Right lung (tissue), 2 donors: ENCODE measurements at regions not wholly inside any gene's neighbourhood (a gene's known extent, or its start where the extent isn't known, plus 50 kb on each side); places are given as distances from the start of the nearest gene placed in this dataset.
"Not testable (repeated sequence)": the region's sequence is repeated elsewhere in the genome, so short reads cannot be mapped to it uniquely, and the experiment has no call there.

ENCODE experiments used
- DNase-seq, 2 donors: peaks; one replicate each; pipeline ENCODE4 v3.0.0-alpha.2; 2013

DNA sequence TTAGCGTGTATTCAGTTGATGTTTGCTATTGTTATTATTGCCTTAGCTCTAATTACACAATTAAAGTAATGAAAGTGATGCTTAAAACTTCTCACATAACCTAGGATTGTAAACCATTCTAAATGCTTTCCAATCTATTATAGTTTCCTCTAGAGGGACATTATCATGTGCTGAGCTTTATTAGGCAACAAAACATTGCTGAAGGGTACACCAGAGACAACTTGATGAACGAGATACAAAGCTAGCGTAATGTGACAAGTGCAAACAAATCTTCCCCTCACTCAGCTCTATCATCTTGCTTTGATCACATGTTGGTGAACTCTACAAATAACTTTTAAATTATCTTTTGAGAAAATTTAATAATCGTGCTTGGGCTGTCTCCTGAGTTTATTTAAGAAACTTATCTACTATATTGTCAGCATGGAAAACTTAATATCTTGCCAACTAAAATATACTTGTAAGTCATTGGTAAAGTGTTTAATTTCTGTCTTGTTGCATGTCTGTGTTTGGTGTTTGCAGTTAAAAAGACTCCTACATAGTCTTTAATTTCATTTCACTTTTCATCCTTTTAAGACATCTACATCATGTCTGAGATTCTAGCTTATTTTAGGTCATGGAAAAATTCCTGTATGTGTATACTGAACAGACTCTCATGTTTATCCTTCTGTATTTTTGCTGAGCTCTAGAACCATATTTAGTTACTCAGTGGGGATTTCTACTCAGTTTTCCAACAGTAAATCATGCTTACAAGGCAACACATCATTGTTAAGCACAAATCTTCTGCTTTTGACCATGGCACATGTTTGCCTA lies 104.2 kb upstream of the ADAMTS5 start:
- no peak for DNase-seq

DNA sequence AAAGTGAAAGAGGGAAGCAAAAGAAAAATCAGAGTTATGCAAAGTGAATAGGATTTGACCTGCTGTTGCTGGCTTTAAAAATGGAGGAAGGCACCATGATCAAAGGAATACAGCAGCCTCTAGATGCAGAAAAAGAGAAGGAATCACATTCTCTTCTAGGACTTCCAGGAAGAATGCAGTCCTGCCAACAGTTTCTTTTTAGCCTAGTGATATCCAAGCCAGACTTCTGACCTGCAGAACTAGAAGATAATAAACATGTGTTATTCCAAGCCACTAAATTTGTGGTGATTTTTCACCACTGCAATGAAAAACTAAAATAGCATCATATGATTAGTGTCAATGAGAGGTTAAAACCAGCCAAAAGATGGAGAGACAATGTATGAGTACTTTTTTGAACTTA lies 101.9 kb upstream of the ADAMTS5 start:
- no peak for DNase-seq

DNA sequence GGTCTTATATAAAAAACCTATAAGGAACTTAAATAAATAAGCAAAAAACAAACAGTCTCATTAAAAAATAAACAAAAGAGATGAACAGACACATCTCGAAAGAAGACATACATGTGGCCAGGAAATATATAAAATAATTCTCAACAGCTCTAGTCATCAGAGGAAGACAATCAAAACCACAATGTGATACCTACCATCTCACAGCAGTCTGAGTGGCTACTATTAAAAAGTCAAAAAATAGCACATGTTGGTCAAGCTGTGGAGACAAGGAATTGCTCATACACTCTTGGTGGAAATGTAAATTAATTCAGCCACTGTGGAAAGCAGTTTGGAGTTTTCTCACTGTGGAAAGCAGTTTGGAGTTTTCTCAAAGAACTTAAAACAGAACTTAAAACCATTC lies 100.3 kb upstream of the ADAMTS5 start:
- no peak for DNase-seq

- DNase-seq = no peak
Measured at GRCh38 chr21:27062443-27062842, 95.6 kb upstream of the ADAMTS5 start.

DNA sequence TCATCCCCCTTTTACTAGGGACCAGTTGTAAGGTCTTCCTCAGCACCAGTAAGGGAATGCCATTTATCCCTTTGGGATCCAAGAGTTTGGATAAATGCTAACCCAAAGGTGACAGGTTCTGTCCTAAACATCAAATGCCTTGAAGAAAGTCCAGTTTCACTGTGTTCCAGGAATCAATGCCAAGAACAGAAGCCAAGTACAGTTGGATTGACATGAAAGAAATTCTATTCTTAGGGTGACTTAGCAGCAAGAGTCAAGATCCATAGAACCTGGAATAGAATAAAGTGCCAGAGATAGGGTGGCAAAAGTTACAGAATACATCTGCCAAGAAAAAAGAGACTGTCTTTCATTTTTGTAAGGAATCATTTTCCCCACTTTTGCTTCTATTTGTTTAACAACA lies 94.9 kb upstream of the ADAMTS5 start:
- no peak for DNase-seq

DNA sequence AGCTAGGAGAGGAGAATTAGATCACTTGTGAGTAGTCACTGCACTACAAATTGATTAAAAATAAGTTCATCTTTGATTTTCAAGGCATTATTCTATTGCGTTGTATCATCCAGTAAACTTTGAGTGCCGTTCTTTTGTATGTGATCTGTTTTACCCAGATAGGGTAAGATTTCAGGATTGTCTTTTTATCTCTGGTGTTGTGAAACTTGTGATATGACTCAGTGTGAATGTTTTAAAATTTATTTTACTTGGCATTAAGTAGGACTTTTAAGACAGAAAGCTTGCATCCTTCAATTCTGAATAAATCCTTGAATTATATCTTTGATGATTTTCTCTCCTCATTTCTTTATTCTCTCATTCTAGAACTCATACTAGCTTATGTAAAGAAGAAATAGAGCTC lies 93.3 kb upstream of the ADAMTS5 start:
- no peak for DNase-seq

DNA sequence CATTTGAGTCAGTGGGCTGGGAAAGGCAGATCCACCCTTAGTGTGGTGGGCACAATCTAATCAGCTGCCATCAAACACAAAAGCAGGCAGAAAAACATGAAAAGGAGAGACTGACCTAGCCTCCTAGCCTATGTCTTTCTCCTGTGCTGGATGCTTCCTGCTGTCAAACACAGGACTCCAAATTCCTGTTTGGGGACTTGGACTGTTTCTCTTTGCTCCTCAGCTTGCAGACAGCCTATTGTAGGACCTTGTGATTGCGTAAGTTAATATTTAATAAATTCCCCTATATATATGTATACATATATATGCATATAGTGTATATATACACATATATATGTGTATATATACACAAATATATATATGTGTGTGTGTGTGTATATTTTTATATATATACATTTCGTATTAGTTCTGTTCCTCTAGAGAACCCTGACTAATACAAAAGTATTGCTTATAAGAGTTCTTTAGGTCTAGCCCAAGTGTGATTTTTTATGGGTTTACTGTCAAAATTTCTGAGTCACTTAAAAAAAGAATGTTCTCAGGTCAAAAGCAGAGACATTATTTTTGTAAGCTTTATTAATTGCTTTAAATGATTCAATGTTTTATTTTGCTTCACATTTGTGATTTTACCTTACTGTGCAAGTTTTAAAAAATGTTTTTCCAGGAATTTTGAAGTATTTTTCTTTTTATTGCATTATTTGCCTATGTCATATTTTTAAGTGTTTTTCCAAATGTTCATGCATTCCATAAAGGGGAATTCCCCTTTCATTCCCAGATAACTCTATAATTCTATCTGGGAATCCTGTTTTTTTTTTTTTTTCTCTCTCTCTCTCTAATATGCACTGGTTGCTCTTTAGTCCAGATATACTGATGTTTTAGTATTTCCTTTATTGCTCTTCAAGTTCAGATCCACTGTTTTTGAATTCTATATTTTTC lies 92.1 kb upstream of the ADAMTS5 start:
- DNase-seq = no peak

DNA sequence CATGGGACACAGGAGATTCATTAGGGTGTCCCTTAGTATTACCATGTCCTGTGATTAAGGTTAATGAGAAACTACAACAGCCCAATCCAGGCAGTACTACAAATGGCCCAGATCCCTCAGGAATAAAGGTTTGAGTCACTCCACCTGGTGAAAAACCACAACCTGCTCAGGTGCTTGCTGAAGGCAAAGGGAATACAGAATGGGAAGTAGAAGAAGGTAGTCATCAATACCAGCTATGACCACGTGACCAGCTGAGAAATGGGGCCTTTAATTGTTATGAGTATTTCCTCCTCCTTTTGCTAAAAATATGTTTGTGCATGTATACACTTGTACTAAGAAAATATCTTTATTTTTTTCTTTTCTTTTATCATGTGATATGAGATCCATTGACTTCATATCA lies 91.1 kb upstream of the ADAMTS5 start:
- no peak for DNase-seq

DNA sequence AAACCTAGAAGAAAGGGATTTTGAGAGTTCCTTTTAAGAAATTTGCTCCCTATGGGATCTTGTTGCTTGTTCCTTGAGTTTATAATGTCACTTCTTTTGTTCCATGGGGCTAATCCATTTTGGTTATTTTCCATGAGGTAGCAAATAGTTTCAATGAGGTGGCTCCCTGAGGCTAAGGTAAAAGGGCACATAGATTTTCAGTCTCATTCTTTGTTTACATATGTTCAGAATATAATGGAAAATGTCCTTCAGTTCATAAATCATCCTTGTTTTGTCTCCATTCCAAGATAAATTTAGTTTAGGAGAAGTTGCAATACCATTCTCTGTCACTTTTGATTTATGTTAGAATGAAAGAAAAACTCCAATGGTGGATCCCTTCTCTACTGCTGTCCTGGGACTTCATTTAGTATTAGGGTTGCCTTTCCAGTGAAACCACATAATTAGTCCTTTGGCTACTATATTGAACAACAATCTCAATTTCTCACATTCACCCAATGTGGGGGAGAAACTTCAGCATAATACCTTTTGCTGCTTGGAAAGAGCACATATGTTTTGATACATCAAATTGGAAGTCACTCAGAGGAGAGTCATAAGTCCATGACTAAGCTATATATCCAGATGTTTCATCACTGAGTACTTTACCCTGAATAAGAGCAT lies 80.9 kb upstream of the ADAMTS5 start:
- no peak for DNase-seq

GRCh38 chr21:27047283-27047657 lies 80.4 kb upstream of the ADAMTS5 start:
- DNase-seq = peak in 1 of 2 donors; percentile 26

DNA sequence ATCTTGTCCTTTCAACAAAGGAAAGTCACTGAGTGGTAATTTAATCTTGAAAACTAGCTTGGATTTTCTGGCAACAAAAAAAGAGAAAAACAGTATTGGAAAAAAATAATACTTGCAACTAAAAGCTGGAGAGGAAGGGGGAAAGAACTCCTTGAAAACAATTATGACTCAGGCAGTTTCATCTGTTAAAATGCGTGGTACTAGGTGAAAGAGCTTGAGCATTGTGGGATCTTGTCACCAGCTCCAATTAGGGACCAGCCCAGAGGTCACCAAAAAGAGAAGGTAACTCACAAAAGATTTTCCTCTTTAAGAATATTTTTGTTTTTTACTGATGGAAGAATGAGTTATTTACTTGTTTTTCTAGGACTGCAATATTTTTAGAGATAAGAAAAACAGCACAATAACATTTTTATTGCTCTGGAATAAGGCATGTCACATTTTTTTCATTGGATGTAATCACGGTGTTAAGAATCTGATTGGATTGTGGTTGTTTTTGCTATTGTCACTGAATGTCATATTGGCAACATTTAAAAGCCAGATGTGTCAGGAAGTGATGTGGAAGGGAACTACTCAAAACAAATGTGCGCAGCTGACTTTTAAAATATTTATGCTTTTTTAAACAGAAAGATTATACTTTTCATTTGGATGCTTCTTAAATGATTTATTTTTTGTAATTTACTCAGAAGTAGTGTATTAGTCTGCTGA lies 78.5 kb upstream of the ADAMTS5 start:
- DNase-seq = no peak

- no peak for DNase-seq
Measured at GRCh38 chr21:27043377-27043776, 76.5 kb upstream of the ADAMTS5 start.

GRCh38 chr21:27040738-27041469 lies 74.0 kb upstream of the ADAMTS5 start:
- DNase-seq = no peak

GRCh38 chr21:27036736-27037301 lies 69.9 kb upstream of the ADAMTS5 start:
- DNase-seq = no peak

DNA sequence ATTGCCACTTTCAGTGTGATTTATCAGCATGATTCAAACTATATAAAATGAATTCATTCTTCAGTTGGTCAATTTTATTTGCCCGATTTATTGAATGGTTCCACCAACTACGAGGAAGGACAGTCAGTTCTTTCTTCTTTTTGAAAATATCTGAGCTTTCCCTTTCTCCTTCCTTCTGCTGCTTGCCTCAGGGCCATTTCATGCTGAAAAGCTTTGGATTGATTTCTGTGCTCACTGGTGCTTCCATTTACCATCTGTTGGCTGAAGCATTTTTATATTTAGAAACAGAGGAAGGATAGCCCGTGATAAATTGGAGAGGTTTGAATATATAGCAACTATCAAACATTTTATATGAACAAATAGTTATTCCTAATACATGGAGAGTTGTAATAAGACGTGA lies 68.9 kb upstream of the ADAMTS5 start:
- no peak for DNase-seq

- DNase-seq = no peak
Measured at GRCh38 chr21:27034796-27035195, 67.9 kb upstream of the ADAMTS5 start.

GRCh38 chr21:27033471-27033870 lies 66.6 kb upstream of the ADAMTS5 start:
- DNase-seq = no peak

DNA sequence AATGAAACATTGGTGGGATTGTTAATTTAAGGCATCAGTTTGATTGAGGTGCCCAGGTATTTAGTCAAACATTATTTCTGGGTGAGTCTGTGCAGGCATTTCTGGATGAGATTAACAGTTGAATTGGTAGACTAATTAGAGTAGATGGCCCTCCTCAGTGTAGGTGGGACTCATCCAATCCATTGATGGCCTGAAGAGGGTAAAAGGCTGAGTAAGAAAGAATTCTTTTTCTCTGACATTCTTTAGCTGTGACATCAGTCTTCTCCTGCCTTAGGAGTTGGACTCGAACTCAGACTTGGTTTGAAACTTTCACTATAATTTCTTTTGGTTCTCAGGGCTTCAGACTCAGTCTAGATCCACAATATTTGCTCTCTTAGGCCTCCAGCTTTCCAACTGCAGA lies 59.6 kb upstream of the ADAMTS5 start:
- no peak for DNase-seq

DNA sequence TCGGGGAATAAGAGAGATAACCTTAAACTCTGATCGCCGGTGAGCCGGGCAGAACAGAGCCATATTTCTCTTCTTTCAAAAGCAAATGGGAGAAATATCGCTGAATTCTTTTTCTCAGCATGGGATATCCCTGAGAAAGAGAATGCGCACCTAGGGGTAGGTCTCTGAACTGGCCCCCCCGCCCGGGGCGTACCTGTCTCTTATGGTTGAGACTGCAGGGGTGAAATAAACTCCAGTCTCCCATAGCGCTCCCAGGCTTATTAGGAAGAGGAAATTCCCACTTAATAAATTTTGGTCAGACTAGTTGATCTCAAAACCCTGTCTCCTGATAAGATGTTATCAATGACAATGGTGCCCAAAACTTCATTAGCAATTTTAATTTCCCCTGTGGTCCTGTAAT lies 58.8 kb upstream of the ADAMTS5 start:
- DNase-seq = not testable (repeated sequence)

DNA sequence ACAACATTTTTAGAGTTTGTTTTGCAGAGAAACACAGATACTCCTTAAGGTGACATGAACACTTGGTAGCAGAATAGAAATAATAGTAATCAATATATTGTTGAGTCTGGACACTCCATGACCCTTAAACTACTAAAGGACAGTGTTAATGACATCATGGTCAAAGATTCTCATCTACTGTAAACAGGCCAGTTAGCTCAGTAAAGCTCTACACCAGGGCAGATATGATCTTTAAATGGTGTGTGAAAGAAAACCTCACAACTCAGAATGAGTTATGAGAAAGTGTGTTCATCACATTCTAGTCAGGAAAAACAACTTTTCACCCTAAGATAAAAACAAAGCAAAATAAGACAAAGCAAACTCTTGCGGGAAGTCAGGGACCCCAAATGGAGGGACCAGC lies 58.1 kb upstream of the ADAMTS5 start:
- no peak for DNase-seq

GRCh38 chr21:27024301-27024700 lies 57.4 kb upstream of the ADAMTS5 start:
- no peak for DNase-seq
